ENCODE measurements at regions not wholly inside any gene's neighbourhood (a gene's known extent, or its start where the extent isn't known, plus 50 kb on each side); places are given as distances from the start of the nearest gene placed in this dataset.
"Not testable (repeated sequence)": the region's sequence is repeated elsewhere in the genome, so short reads cannot be mapped to it uniquely, and the experiment has no call there.

- no peak for DNase-seq
These were observed 52.2 kb upstream of the MKI67 start for GRCh38 chr10:128178302-128178958.

GRCh38 chr10:128180843-128181242 lies 54.6 kb upstream of the MKI67 start:
- no peak for DNase-seq

- no peak for DNase-seq
These were observed 59.4 kb upstream of the MKI67 start for GRCh38 chr10:128185627-128186026.

- DNase-seq = no peak
These were observed 61.0 kb upstream of the MKI67 start for GRCh38 chr10:128186959-128187787.

- DNase-seq = no peak
These were observed 61.6 kb upstream of the MKI67 start for GRCh38 chr10:128187788-128188185.

GRCh38 chr10:128189176-128189575 lies 63.0 kb upstream of the MKI67 start:
- DNase-seq = no peak

- no peak for DNase-seq
These were observed 65.6 kb upstream of the MKI67 start for GRCh38 chr10:128191847-128192246.

- DNase-seq = not testable (repeated sequence)
These were observed 75.6 kb upstream of the MKI67 start for GRCh38 chr10:128201826-128202225.

GRCh38 chr10:128203028-128203427 lies 76.8 kb upstream of the MKI67 start:
- DNase-seq = no peak

GRCh38 chr10:128205591-128205990 lies 79.4 kb upstream of the MKI67 start:
- DNase-seq = not testable (repeated sequence)

- no peak for DNase-seq
These were observed 80.5 kb upstream of the MKI67 start for GRCh38 chr10:128206676-128207075.

- no peak for DNase-seq
These were observed 83.6 kb upstream of the MKI67 start for GRCh38 chr10:128209862-128210214.

GRCh38 chr10:128210215-128211063 lies 84.2 kb upstream of the MKI67 start:
- no peak for DNase-seq

- no peak for DNase-seq
These were observed 84.9 kb upstream of the MKI67 start for GRCh38 chr10:128211064-128211504.

GRCh38 chr10:128211953-128212727 lies 85.9 kb upstream of the MKI67 start:
- DNase-seq = peak; percentile 26

- no peak for DNase-seq
These were observed 86.9 kb upstream of the MKI67 start for GRCh38 chr10:128213156-128213555.

GRCh38 chr10:128215733-128216132 lies 89.5 kb upstream of the MKI67 start:
- no peak for DNase-seq

- no peak for DNase-seq
These were observed 90.9 kb upstream of the MKI67 start for GRCh38 chr10:128217136-128217535.

GRCh38 chr10:128218161-128218560 lies 91.9 kb upstream of the MKI67 start:
- DNase-seq = no peak

- DNase-seq = no peak
These were observed 93.1 kb upstream of the MKI67 start for GRCh38 chr10:128219295-128219694.

- no peak for DNase-seq
These were observed 93.8 kb upstream of the MKI67 start for GRCh38 chr10:128220021-128220420.

GRCh38 chr10:128221117-128221516 lies 94.9 kb upstream of the MKI67 start:
- no peak for DNase-seq

- no peak for DNase-seq
These were observed 95.6 kb upstream of the MKI67 start for GRCh38 chr10:128221807-128222206.
